Tibial artery (tissue), 4 donors: ENCODE measurements at regions not wholly inside any gene's neighbourhood (a gene's known extent, or its start where the extent isn't known, plus 50 kb on each side); places are given as distances from the start of the nearest gene placed in this dataset.

ENCODE experiments used
- DNase-seq, 2 donors: peaks; one replicate each; pipeline ENCODE4 v3.0.0-alpha.2; 2019
- H3K27ac ChIP-seq, 2 donors: fragments of 200-600 bp; sonication (generic) in 1 of 2; 1 replicate in 1 of 2; 2 replicates in 1 of 2; pipeline ENCODE4 v1.5.1; 2018 to 2019; ENCODE audit warnings: mild to moderate bottlenecking in 1 of 2
- H3K27me3 ChIP-seq, 2 donors: fragments of 200-600 bp; sonication (generic) in 1 of 2; one replicate each; pipeline versions ENCODE4 v1.5.1 to v1.6.0; 2016 to 2019
- H3K36me3 ChIP-seq, 3 donors: fragments of 200-600 bp; sonication (generic) in 2 of 3; one replicate each; pipeline ENCODE4 v1.5.1; 2016 to 2019; ENCODE audit warnings: mild to moderate bottlenecking in 2 of 3
- H3K4me1 ChIP-seq, 4 donors: fragments of 200-600 bp; sonication (generic) in 2 of 4; 1 replicate in 3 of 4; 2 replicates in 1 of 4; pipeline ENCODE4 v1.5.1; 2016 to 2019
- H3K4me3 ChIP-seq, 2 donors: fragments of 200-600 bp; sonication (generic) in 1 of 2; 1 replicate in 1 of 2; 2 replicates in 1 of 2; pipeline ENCODE4 v1.5.1; 2018 to 2019; ENCODE audit warnings: mild to moderate bottlenecking in 2 of 2
- H3K9me3 ChIP-seq, 3 donors: fragments of 200-600 bp; sonication (generic) in 1 of 3; one replicate each; pipeline ENCODE4 v1.5.1; 2016 to 2019
- CTCF ChIP-seq, 2 experiments: fragments of 200-600 bp in 1 of 2; fragments of 450-650 bp in 1 of 2; IDR thresholded peaks; one replicate each; pipeline ENCODE4 v1.5.1; 2017 to 2019; ENCODE audit warnings: antibody characterized with exemption in 2 of 2, mild to moderate bottlenecking in 1 of 2, moderate library complexity in 1 of 2
- intact Hi-C: fragments of 100-400 bp; cut with DNase I; formaldehyde crosslinking; loops from one replicate; pipeline ENCODE4 v1.15.0; 2023; ENCODE audit warnings: low total_unique reads

- Histone ChIP-seq H3K27me3 (no peaks in the 10 kb centered on the region), H3K4me3 (no peak overlapping the region), H3K36me3 (no peaks in the 10 kb centered on the region), H3K9me3 (no peaks in the 10 kb centered on the region), H3K27ac (no peak overlapping the region), H3K4me1 (no peaks in the 10 kb centered on the region)
- no peak for TF ChIP-seq CTCF (IDR thresholded peaks at IDR 0.05)
- no peak for DNase-seq
- intact Hi-C loops: loop anchor here (5.0 kb wide), 1 partner anchor 451 kb away; no protein-coding TSS in a partner anchor
Observed at GRCh38 chr13:30006246-30006645, 155.8 kb upstream of the UBL3 start.

DNA sequence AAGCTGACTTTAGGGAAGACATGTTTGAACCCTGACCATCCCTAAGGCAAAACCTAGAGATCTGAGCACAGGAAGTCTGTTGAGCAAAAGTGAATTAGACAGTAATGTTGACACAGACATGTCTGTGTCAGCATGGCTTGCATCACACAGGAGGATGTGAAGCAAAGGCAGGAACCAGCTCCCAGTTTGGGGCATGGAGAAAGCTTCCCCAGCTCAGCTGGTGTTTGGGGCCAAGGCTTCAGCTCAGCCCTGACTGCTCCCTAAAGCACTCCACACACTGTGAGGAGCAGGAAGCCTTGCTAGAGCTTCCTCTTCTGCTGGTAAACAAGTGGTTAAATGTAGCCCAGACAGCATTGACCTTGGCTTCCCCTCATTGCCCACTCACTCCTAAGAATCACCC is 153.8 kb upstream of the UBL3 start:
- H3K4me3 ChIP-seq: no peak overlapping the region
- no peak for DNase-seq
- no peaks in the 10 kb centered on the region for H3K36me3 ChIP-seq
- no peak overlapping the region for H3K27ac ChIP-seq
- no peaks in the 10 kb centered on the region for H3K9me3 ChIP-seq
- TF ChIP-seq CTCF (IDR thresholded peaks at IDR 0.05): no peak
- intact Hi-C loops: no loop called here
- H3K4me1 ChIP-seq: no peaks in the 10 kb centered on the region
- H3K27me3 ChIP-seq: no peaks in the 10 kb centered on the region

DNA sequence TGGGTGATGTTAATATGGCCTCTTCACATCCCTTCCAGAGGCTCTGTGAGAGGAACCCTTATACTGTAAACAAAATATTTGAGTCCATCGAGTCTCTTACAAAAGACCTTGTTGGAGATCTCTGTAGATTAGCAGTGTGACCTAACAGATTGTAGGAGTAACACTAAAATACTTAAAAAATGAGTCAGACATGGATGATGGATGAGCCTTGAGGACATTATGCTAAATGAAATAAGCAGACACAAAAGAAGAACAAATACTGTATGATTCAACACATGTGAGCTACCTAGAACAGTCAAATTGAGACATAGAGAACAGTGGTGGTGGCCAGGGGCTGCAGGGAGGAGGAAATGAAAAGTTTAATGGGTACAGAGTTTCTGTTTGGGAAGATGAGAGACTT is 152.2 kb upstream of the UBL3 start:
- intact Hi-C loops: no loop called here
- no peak for TF ChIP-seq CTCF (IDR thresholded peaks at IDR 0.05)
- DNase-seq: no peak

GRCh38 chr13:30000370-30000765 is 150.0 kb upstream of the UBL3 start:
- Histone ChIP-seq H3K27me3 (no peaks in the 10 kb centered on the region), H3K27ac (no peak overlapping the region), H3K4me1 (no peaks in the 10 kb centered on the region), H3K36me3 (no peaks in the 10 kb centered on the region), H3K4me3 (no peak overlapping the region), H3K9me3 (no peaks in the 10 kb centered on the region)
- no peak for DNase-seq
- no peak for TF ChIP-seq CTCF (IDR thresholded peaks at IDR 0.05)
- intact Hi-C loops: no loop called here

More for the DNA sequence above, 152.2 kb upstream of the UBL3 start:
- no peaks in the 10 kb centered on the region for H3K9me3 ChIP-seq
- no peak overlapping the region for H3K27ac ChIP-seq
- H3K4me1 ChIP-seq: no peaks in the 10 kb centered on the region
- H3K27me3 ChIP-seq: no peaks in the 10 kb centered on the region
- H3K4me3 ChIP-seq: no peak overlapping the region
- H3K36me3 ChIP-seq: no peaks in the 10 kb centered on the region

- Histone ChIP-seq H3K9me3 (no peaks in the 10 kb centered on the region), H3K4me3 (no peak overlapping the region), H3K4me1 (no peaks in the 10 kb centered on the region), H3K27me3 (no peaks in the 10 kb centered on the region), H3K36me3 (no peaks in the 10 kb centered on the region), H3K27ac (no peak overlapping the region)
- intact Hi-C loops: no loop called here
- TF ChIP-seq CTCF (IDR thresholded peaks at IDR 0.05): no peak
- no peak for DNase-seq
Observed at GRCh38 chr13:29999492-30000369, 149.3 kb upstream of the UBL3 start.
